Liver (tissue), 8 donors: ENCODE measurements at regions not wholly inside any gene's neighbourhood (a gene's known extent, or its start where the extent isn't known, plus 50 kb on each side); places are given as distances from the start of the nearest gene placed in this dataset.

Experiments
- DNase-seq: peaks from one replicate; pipeline ENCODE4 v3.0.0-alpha.2; 2017; ENCODE audit warnings: low spot score
- H3K27ac ChIP-seq, 2 donors: one replicate each; pipeline ENCODE4 v1.7.0; 2013; ENCODE audit warnings: inconsistent platforms in 2 of 2, low read length in 2 of 2, control low read depth in 1 of 2, low read depth in 1 of 2, mild to moderate bottlenecking in 1 of 2
- H3K27me3 ChIP-seq, 4 donors: one replicate each; pipeline versions ENCODE4 v1.6.1 to v1.7.0; 2013; ENCODE audit warnings: low read length in 3 of 4, inconsistent platforms in 1 of 4, mild to moderate bottlenecking in 1 of 4, moderate library complexity in 1 of 4; ENCODE audit not compliant: control insufficient read depth in 4 of 4, insufficient read depth in 4 of 4
- H3K36me3 ChIP-seq, 4 donors: one replicate each; pipeline versions ENCODE4 v1.6.1 to v1.7.0; 2013; ENCODE audit warnings: low read length in 3 of 4, mild to moderate bottlenecking in 3 of 4, low read depth in 1 of 4, moderate library complexity in 1 of 4; ENCODE audit not compliant: control insufficient read depth in 4 of 4, insufficient read depth in 3 of 4
- H3K4me1 ChIP-seq, 4 donors: one replicate each; pipeline versions ENCODE4 v1.6.1 to v1.7.0; 2013; ENCODE audit warnings: low read length in 3 of 4, mild to moderate bottlenecking in 3 of 4, moderate library complexity in 1 of 4; ENCODE audit not compliant: control insufficient read depth in 4 of 4, insufficient read depth in 4 of 4
- H3K4me3 ChIP-seq, 3 donors: one replicate each; pipeline versions ENCODE4 v1.6.1 to v1.7.0; 2013; ENCODE audit warnings: low read length in 3 of 3, control low read depth in 1 of 3, low read depth in 1 of 3, mild to moderate bottlenecking in 1 of 3
- H3K9ac ChIP-seq, 2 donors: one replicate each; pipeline ENCODE4 v1.7.0; 2013; ENCODE audit warnings: low read length in 2 of 2, mild to moderate bottlenecking in 2 of 2, moderate library complexity in 2 of 2, control low read depth in 1 of 2, low read depth in 1 of 2
- H3K9me3 ChIP-seq, 4 donors: one replicate each; pipeline versions ENCODE4 v1.6.1 to v1.7.0; 2013; ENCODE audit warnings: low read length in 3 of 4; ENCODE audit not compliant: control insufficient read depth in 4 of 4
- ATF3 ChIP-seq: IDR thresholded peaks from 2 replicates; pipeline ENCODE4 v1.6.1; 2016; ENCODE audit warnings: antibody characterized with exemption
- CTCF ChIP-seq: fragments of 150-350 bp; IDR thresholded peaks from 2 replicates; pipeline ENCODE4 v1.5.1; 2017; ENCODE audit warnings: improper control_type of control experiment, low read depth, low read length; ENCODE audit not compliant: missing input control
- EGR1 ChIP-seq, 2 donors: IDR thresholded peaks; 2 replicates each; pipeline ENCODE4 v1.6.1; 2016 to 2018; ENCODE audit warnings: antibody characterized with exemption in 2 of 2, low read depth in 2 of 2
- FOXA1 ChIP-seq: IDR thresholded peaks from 2 replicates; pipeline ENCODE4 v1.6.1; 2016; ENCODE audit warnings: antibody characterized with exemption
- FOXA2 ChIP-seq: IDR thresholded peaks from 2 replicates; pipeline ENCODE4 v1.6.1; 2016; ENCODE audit warnings: antibody characterized with exemption
- GABPA ChIP-seq, 2 donors: IDR thresholded peaks in 1 of 2; conservative IDR thresholded peaks in 1 of 2; 2 replicates each; pipeline ENCODE4 v1.6.1; 2016; ENCODE audit warnings: antibody characterized with exemption in 2 of 2, mild to moderate bottlenecking in 1 of 2, moderate library complexity in 1 of 2
- HNF4A ChIP-seq, 2 donors: conservative IDR thresholded peaks; 2 replicates each; pipeline ENCODE4 v1.6.1; 2016; ENCODE audit warnings: antibody characterized with exemption in 2 of 2, mild to moderate bottlenecking in 2 of 2
- JUND ChIP-seq, 2 donors: IDR thresholded peaks; 2 replicates each; pipeline ENCODE4 v1.6.1; 2016; ENCODE audit warnings: antibody characterized with exemption in 2 of 2
- MAX ChIP-seq: IDR thresholded peaks from 2 replicates; pipeline ENCODE4 v1.6.1; 2016; ENCODE audit warnings: antibody characterized with exemption
- NR2F2 ChIP-seq: IDR thresholded peaks from 2 replicates; pipeline ENCODE4 v1.6.1; 2016; ENCODE audit warnings: antibody characterized with exemption
- RAD21 ChIP-seq, 2 donors: IDR thresholded peaks; 2 replicates each; pipeline ENCODE4 v1.6.1; 2016; ENCODE audit warnings: antibody characterized with exemption in 2 of 2, mild to moderate bottlenecking in 2 of 2
- RXRA ChIP-seq, 2 donors: IDR thresholded peaks; 2 replicates each; pipeline ENCODE4 v1.6.1; 2017 to 2018; ENCODE audit warnings: antibody characterized with exemption in 2 of 2, mild to moderate bottlenecking in 1 of 2
- TAF1 ChIP-seq: conservative IDR thresholded peaks from 2 replicates; pipeline ENCODE4 v1.6.1; 2016; ENCODE audit warnings: antibody characterized with exemption, mild to moderate bottlenecking
- YY1 ChIP-seq: IDR thresholded peaks from 2 replicates; pipeline ENCODE4 v1.6.1; 2016; ENCODE audit warnings: antibody characterized with exemption, mild to moderate bottlenecking
- ZBTB33 ChIP-seq: IDR thresholded peaks from 2 replicates; pipeline ENCODE4 v1.6.1; 2016; ENCODE audit warnings: antibody characterized with exemption
- WGBS: extraction: QIAGEN DNeasy Blood & Tissue Kit; methylation state at CpG from one replicate; pipeline ENCODE4 v1.1.7; 2013; 5-methylcytosine and 5-hydroxymethylcytosine counted together
- donor health status: healthy.
- donor health status: healthy.
- donor health status: healthy.
- donor health status: healthy.
- donor health status: healthy.

GRCh38 chr3:117454254-117454653 lies 744.7 kb downstream of the TUSC7 start:
- no peaks in the 10 kb centered on the region for H3K4me1 ChIP-seq
- TF ChIP-seq HNF4A (conservative IDR thresholded peaks at IDR 0.05), result no peak
- TF ChIP-seq EGR1 (IDR thresholded peaks at IDR 0.05; ENCODE audit: low read depth in 2 of 2), result no peak
- TF ChIP-seq CTCF, result no peak
- TF ChIP-seq FOXA2, result no peak
- TF ChIP-seq FOXA1, result no peak
- no peak for TF ChIP-seq GABPA (IDR thresholded peaks at IDR 0.05 in 1 of 2, conservative IDR thresholded peaks at IDR 0.05 in 1 of 2)
- no peak for TF ChIP-seq NR2F2
- no peak for TF ChIP-seq RXRA (IDR thresholded peaks at IDR 0.05)
- TF ChIP-seq ATF3, result no peak
- TF ChIP-seq RAD21 (IDR thresholded peaks at IDR 0.05), result no peak
- TF ChIP-seq YY1, result no peak
- H3K27me3 ChIP-seq, result peaks cover 0 to 6% (median 0%) of the 10 kb centered on the region in 4 donors
- H3K27ac ChIP-seq, result no peak overlapping the region
- H3K36me3 ChIP-seq, result no peaks in the 10 kb centered on the region
- 68% methylated on average over 1 of the region's 1 CpG for WGBS
- no peak overlapping the region for H3K4me3 ChIP-seq
- H3K9ac ChIP-seq, result no peak overlapping the region
- no peak for DNase-seq
- no peaks in the 10 kb centered on the region for H3K9me3 ChIP-seq

- Histone ChIP-seq H3K36me3 (no peaks in the 10 kb centered on the region), H3K4me1 (no peaks in the 10 kb centered on the region), H3K27ac (no peak overlapping the region), H3K9ac (no peak overlapping the region), H3K9me3 (no peaks in the 10 kb centered on the region), H3K4me3 (no peak overlapping the region), H3K27me3 (peaks cover 0 to 9% (median 0%) of the 10 kb centered on the region in 4 donors)
- TF ChIP-seq HNF4A (conservative IDR thresholded peaks at IDR 0.05), result no peak
- no peak for TF ChIP-seq RAD21 (IDR thresholded peaks at IDR 0.05)
- TF ChIP-seq MAX, result no peak
- no peak for TF ChIP-seq CTCF
- no peak for TF ChIP-seq FOXA1
- TF ChIP-seq ATF3, result no peak
- no peak for TF ChIP-seq ZBTB33
- no peak for TF ChIP-seq FOXA2
- TF ChIP-seq YY1, result no peak
- no peak for TF ChIP-seq NR2F2
- no peak for TF ChIP-seq JUND (IDR thresholded peaks at IDR 0.05)
- no peak for TF ChIP-seq EGR1 (IDR thresholded peaks at IDR 0.05; ENCODE audit: low read depth in 2 of 2)
- no peak for TF ChIP-seq TAF1
- DNase-seq, result no peak
- WGBS, result 72% methylated on average over 5 of the region's 5 CpGs
These were observed 745.3 kb downstream of the TUSC7 start for GRCh38 chr3:117454908-117455307.
